Vagina (tissue), 2 donors: ENCODE measurements at regions not wholly inside any gene's neighbourhood (a gene's known extent, or its start where the extent isn't known, plus 50 kb on each side); places are given as distances from the start of the nearest gene placed in this dataset.

Experiments used
- CTCF ChIP-seq, 3 experiments: fragments of 450-650 bp in 2 of 3; fragments of 200-600 bp in 1 of 3; sonication (generic) in 1 of 3; IDR thresholded peaks; one replicate each; pipeline ENCODE4 v1.5.1; 2017 to 2019; ENCODE audit warnings: antibody characterized with exemption in 3 of 3, mild to moderate bottlenecking in 2 of 3, moderate library complexity in 2 of 3
- POLR2A ChIP-seq, 2 donors: fragments of 450-650 bp; IDR thresholded peaks; one replicate each; pipeline ENCODE4 v1.6.1; 2017; ENCODE audit warnings: antibody characterized with exemption in 2 of 2, mild to moderate bottlenecking in 2 of 2, moderate library complexity in 2 of 2
- POLR2AphosphoS5 ChIP-seq, 2 donors: sonication (generic); formaldehyde crosslinking; IDR thresholded peaks; one replicate each; pipeline ENCODE4 v1.9.0; 2017; ENCODE audit warnings: antibody characterized with exemption in 2 of 2, mild to moderate bottlenecking in 2 of 2, low read depth in 1 of 2; ENCODE audit not compliant: insufficient read depth in 1 of 2

- TF ChIP-seq POLR2A (IDR thresholded peaks at IDR 0.05) (no peak), CTCF (IDR thresholded peaks at IDR 0.05) (no peak), POLR2AphosphoS5 (IDR thresholded peaks at IDR 0.05; ENCODE audit: insufficient read depth in 1 of 2, low read depth in 1 of 2) (no peak)
Measured at GRCh38 chr18:55696811-55697210, 108.8 kb upstream of the TCF4 start.
